GM21737 (cell line): ENCODE measurements at regions not wholly inside any gene's neighbourhood (a gene's known extent, or its start where the extent isn't known, plus 50 kb on each side); places are given as distances from the start of the nearest gene placed in this dataset.
"Not testable (repeated sequence)": the region's sequence is repeated elsewhere in the genome, so short reads cannot be mapped to it uniquely, and the experiment has no call there.

Experiments used
- ATAC-seq: cut with Tn5 transposase; IDR thresholded peaks from one replicate; pipeline ENCODE4 v1.9.1; 2021; ENCODE audit warnings: mild to moderate bottlenecking, moderate library complexity; ENCODE audit not compliant: unreplicated experiment

DNA sequence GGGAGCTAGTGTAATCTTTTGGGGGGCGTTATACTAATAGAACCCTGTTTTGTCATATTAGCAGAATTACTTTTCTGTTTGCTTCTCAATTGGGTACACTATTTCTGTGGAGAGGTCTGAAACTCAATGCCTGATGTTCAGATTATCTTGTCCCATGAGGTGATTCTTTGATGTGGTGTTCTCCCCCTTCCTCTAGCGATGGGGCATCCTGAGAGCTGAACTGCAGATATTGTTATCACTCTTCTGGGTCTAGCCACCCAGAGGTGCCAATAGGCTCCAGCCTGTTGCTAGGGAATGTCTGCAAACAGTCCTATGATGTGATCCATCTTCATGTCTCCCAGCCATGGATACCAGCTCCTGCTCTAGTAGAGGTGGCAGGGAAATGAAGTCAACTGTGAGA lies 233.1 kb upstream of the RASA1 start:
- no peak for ATAC-seq

- no peak for ATAC-seq
Observed at GRCh38 chr5:87042554-87042953, 225.1 kb upstream of the RASA1 start.

DNA sequence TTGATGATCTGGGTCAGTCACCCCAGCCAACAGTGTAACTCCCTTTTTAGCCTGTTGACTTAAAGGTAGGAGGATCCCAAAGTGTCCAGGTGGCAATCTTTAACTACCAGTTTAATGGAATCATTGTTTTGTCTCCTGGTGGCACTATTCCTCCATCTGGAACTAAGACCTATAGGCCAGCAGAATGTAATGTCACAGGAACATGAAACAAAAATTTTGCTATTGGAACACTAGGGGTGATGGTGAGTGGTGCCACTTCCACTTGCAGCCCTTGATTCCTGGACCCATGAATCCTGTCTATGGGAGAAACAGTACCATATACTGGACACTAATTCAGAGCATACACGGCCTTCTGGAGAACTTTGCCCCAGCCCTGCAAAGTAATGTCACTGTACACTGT lies 219.5 kb upstream of the RASA1 start:
- no peak for ATAC-seq

- not testable (repeated sequence) for ATAC-seq
Observed at GRCh38 chr5:87049012-87049411, 218.7 kb upstream of the RASA1 start.

DNA sequence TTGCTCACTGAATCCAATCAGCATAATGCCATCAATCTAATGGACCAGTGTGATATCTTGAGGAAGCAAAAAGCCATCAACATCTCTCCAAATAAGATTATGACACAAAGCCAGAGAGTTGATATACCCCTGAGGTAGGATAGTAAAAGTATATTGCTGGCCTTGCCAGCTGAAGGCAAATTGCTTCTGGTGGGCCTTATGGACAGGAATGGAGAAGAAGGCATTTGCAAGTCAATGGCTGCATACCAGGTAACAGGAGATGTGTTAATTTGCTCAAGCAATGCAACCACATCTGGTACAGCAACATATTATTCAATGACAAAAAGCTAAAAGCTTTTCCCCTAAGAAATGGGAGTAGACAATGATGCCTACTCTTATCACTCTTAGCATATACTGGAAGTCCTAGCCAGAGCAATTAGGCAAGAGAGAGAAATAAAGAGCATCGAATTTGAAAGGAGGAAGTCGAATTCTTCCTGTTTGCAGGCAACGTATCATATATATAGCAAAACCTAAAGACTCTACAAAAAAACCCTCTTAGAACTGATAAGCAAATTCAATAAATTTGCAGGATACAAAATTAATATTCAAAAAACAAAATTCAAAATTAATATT lies 216.1 kb upstream of the RASA1 start:
- ATAC-seq, result no peak

- ATAC-seq, result no peak
Observed at GRCh38 chr5:87053146-87053545, 214.5 kb upstream of the RASA1 start.

- no peak for ATAC-seq
Observed at GRCh38 chr5:87054821-87055220, 212.9 kb upstream of the RASA1 start.

DNA sequence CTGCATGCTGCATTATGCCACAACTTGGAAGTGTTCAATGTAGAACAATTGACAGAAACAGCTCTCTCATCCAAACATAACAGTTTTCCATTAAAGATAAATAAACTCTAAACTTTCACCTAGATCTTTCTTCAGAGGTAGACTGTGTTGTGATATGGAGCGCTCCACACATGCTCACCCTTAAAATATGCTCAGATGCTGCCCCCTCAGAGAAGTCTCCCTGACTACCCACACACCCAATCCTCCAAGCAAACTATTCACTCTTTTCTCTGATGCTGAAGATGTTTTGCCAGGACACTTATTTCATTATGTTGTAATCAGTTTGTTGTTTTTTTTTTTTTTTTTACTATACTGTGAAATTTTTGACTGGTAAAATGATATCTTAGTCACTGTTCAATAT lies 206.6 kb upstream of the RASA1 start:
- ATAC-seq, result no peak

- ATAC-seq, result no peak
Observed at GRCh38 chr5:87069311-87069710, 198.4 kb upstream of the RASA1 start.

- ATAC-seq, result peak; percentile 69
Observed at GRCh38 chr5:87069974-87070608, 197.6 kb upstream of the RASA1 start.

DNA sequence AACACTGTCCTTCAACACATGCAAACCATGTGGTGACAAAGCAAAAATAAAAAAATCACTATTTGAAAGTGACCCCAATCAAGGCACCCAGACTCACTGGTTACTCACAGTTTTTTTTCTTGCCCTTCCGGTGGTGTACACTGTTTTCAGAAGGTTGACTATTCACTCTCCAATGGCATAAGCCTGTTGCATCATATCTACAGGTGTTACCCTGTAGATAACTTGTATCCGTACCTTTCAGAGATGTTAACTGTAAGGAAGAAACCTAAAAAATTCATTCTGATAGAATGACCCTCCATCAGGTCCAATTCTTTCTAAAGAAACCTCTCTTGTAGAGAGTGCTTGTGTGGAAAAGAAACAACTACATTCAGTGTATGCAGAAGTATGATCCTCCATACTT lies 193.6 kb upstream of the RASA1 start:
- no peak for ATAC-seq

DNA sequence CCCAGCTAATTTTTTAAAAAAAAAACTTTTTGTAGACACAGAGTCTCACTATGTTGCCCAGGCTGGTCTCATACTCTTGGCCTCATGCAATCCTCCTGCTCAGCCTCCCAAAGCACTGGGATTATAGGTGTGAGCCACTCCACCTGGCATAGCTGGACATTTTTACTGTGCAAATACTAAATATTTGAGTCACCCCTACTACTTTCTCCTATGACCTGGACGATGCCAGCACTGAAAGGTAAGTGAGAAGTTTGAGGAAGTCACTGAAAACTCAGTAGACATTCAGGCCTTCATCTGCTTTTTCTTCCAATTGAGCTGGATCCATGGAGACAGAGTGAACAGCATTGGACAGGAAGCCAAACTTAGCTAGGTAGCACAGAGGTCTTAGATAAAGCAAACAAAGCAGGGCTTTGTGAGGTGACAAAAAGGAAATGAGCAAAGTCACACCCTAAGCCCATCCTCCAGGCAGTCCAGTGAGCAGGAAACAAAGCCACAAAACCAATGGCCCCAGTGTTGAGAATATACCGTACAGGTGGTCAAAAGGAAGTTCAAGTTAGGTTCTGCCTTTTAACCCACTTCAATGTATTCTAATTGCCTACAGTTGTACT lies 192.6 kb upstream of the RASA1 start:
- ATAC-seq, result peak; percentile 98

DNA sequence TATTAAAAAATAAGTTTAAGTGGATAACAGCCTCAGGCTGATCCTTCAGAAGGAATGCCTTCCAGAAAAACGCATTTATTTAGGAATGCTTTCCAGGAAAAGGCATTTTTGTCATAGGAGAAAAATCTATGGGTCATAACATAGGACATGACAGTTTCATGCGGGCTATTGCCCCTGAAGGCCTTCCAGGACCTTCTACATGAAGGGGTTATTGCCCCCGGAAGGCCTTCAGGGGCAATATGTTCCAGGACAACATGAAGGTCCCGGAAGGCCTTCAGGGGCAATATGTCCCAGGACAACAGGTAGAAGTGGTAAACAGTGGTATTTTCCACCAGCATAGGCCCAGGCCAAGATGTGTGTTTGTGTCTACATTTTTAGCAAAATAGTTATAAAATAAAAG lies 191.3 kb upstream of the RASA1 start:
- ATAC-seq, result no peak

GRCh38 chr5:87076931-87077330 lies 190.8 kb upstream of the RASA1 start:
- no peak for ATAC-seq

DNA sequence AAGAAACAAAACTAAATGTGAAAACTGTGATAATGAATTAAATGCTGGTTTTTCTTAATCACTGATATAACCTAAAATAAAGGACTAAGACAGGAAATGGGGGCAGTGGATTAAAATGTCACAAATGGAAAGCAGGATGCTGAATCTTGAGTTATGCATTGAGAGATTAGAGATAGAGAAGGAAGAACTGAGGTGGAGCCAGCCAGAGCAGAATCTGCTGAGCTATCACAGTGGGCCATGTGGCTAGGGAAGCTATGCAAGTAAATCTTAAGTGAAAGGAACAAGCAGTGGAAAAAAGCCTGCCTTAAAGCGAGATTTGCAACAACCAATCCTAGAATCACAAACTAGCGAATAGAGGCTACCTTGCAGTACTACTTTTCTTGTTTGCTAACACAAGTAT lies 188.5 kb upstream of the RASA1 start:
- ATAC-seq, result no peak

DNA sequence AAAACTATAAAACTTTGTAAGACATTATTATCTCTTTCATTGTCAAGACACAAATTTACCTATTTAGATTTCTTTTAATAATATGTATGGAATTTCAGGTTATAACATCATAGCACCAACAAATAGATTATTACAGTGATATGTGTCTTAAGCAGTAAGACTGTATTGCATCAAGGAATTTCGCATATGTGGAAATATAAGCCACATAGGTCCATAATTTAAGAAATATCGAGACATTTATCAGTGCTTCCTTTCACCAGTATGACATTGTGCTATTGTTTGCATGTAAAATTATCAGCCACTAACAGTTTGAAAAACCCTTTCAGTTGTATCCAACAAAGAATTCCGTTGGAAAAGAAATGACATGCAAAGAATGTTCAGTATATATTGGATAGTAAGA lies 186.7 kb upstream of the RASA1 start:
- ATAC-seq, result no peak

GRCh38 chr5:87081511-87082372 lies 185.9 kb upstream of the RASA1 start:
- ATAC-seq, result peak; percentile 80

- no peak for ATAC-seq
Observed at GRCh38 chr5:87094347-87094746, 173.3 kb upstream of the RASA1 start.

DNA sequence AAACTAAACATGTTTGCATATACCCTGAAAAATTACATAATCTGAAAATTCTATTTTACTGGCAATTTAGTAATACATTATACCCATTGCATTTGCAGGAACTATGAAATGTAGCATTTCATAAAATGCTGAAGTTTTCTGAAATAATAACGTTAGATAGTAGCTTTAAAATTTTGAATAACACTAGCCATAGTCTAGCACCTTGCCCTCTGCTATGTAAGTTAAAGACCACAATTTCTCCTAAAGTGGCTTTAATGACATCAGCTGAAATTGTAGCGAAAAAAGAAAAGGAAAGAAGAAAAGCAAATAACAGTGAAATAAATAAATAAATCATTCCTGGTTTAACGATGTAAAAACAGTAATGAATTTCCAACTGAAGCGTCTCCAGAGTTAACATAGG lies 172.8 kb upstream of the RASA1 start:
- ATAC-seq, result no peak

- no peak for ATAC-seq
Observed at GRCh38 chr5:87095787-87096186, 171.9 kb upstream of the RASA1 start.

GRCh38 chr5:87097664-87098063 lies 170.0 kb upstream of the RASA1 start:
- ATAC-seq, result no peak
